ENCODE measurements at regions not wholly inside any gene's neighbourhood (a gene's known extent, or its start where the extent isn't known, plus 50 kb on each side); places are given as distances from the start of the nearest gene placed in this dataset.

- TF ChIP-seq, protein P1, sequence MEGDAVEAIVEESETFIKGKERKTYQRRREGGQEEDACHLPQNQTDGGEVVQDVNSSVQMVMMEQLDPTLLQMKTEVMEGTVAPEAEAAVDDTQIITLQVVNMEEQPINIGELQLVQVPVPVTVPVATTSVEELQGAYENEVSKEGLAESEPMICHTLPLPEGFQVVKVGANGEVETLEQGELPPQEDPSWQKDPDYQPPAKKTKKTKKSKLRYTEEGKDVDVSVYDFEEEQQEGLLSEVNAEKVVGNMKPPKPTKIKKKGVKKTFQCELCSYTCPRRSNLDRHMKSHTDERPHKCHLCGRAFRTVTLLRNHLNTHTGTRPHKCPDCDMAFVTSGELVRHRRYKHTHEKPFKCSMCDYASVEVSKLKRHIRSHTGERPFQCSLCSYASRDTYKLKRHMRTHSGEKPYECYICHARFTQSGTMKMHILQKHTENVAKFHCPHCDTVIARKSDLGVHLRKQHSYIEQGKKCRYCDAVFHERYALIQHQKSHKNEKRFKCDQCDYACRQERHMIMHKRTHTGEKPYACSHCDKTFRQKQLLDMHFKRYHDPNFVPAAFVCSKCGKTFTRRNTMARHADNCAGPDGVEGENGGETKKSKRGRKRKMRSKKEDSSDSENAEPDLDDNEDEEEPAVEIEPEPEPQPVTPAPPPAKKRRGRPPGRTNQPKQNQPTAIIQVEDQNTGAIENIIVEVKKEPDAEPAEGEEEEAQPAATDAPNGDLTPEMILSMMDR (conservative IDR thresholded peaks at IDR 0.05; ENCODE audit: low read depth, low read length), result no peak
- no peak for TF ChIP-seq EZH2phosphoT487 (IDR thresholded peaks at IDR 0.05; ENCODE audit: borderline replicate concordance, low read length)
These were observed 248.7 kb downstream of the ARHGAP12 start for GRCh38 chr10:31679936-31680335.

Measured in PC-3 (cell line).